HG03575 (cell line): ENCODE measurements at regions not wholly inside any gene's neighbourhood (a gene's known extent, or its start where the extent isn't known, plus 50 kb on each side); places are given as distances from the start of the nearest gene placed in this dataset.
"Not testable (repeated sequence)": the region's sequence is repeated elsewhere in the genome, so short reads cannot be mapped to it uniquely, and the experiment has no call there.

ENCODE experiments used
- ATAC-seq: cut with Tn5 transposase; IDR thresholded peaks from one replicate; pipeline ENCODE4 v1.9.1; 2021; ENCODE audit not compliant: unreplicated experiment, insufficient number of reproducible peaks, low FRiP score; ENCODE audit errors: extremely low read depth

DNA sequence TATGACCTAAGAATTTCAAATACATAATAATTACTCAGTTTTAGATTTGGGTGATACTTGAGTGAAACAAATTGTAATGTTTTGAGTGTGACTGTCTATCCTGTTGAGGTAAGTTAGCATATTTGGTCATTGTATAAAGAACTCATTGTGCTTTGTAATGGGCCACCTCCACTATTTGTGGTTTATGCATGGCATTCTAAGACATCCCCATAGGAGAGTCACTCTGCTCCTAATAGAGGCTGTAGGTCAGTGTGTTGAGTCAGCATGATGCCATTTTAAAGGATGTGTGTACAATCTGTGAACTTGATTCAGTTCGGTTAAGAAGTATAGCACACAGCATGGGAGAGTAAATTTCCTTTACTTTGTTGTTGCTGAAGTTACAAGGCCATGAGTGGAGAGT, 1112.4 kb downstream of the JRKL start:
- no peak for ATAC-seq

DNA sequence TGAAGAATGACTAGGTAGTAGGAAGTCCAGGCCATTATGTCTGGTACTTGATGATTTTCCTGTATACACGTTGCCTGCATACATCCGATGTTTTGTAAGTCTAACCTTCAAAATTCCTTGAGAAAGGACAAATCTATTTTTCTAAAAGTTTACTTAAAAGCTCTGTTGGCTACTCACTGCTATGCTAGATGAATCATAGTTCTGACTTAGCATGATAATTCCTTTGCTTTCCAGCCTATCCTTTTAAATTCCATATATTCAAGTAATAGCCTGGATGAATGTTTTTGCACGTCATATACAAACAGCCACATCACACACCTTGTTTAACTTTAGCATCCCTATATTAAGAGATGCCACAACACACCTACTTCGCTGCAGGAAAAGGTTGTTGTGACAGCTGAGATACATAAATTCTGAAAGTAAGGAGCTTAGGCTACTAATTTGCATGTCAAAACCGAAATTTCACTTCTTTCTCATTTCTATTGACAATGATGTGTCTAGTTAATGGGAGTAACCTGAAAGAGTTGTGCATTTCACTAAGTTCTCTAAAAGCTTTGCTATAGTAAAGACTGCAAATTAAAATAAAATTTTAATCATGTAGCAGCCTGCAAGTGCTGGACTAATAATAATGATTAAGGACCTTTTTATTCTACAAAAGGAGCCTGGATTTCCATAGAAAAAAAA, 1116.4 kb downstream of the JRKL start:
- ATAC-seq, result no peak

GRCh38 chr11:97514446-97514845, 1124.6 kb downstream of the JRKL start:
- no peak for ATAC-seq

DNA sequence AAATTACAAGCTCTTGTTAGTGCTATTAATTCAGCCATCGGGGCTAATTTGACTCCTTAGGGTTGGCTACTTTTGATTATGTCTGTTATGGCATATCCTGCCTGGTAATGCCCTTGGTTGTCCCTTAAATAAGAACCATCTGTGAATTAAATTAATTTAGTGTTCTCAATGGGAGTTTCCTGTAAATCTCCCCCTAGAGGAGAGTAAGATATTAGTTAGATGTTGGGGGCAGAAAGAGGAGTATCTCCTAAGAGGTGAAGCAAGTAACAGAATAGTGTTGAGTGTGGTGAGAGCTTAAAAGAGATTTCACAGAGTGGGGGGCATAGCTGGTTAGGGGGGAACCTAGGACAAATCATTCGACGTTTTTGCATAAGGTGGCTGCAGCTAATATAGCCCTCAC, 1126.9 kb downstream of the JRKL start:
- ATAC-seq, result no peak

GRCh38 chr11:97525273-97525672, 1135.5 kb downstream of the JRKL start:
- ATAC-seq, result no peak

DNA sequence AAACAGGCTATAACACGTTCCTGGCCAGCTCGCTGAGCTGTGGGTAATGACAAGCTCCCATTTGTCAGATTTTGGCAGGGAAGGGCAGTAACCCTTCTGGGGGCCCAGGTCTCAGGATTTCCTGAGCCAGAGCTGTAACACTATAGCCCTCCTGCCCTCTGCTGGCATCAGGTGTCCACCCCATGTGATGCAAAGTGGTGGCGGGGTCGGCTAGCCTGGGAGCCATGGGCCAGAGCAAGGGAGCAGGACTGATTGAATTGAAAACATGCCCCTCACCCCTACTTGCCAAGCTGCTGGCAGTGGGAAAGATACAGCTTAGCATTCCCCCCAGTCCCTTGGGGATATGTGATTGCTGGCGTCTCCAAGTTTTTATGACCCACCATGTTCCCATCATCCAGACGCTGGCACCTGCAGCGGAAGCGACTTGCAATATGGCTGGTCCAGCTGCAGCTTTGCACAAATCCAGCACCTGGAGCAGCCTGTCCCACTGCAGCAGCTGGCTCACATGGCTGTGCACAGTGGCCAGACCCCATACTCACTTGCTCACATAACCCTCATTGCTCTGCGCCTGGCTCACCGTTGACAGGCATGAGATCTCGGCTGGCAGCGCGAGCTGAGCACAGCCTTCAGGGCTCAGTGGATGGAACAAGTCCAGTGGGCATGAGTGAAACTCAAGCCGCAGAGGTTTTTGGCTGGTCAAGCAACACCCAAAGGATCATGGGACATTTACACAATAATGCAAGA, 1147.8 kb downstream of the JRKL start:
- no peak for ATAC-seq

GRCh38 chr11:97544431-97544830, 1154.6 kb downstream of the JRKL start:
- no peak for ATAC-seq

- no peak for ATAC-seq
Measured at GRCh38 chr11:97548280-97548679, 1158.5 kb downstream of the JRKL start.

DNA sequence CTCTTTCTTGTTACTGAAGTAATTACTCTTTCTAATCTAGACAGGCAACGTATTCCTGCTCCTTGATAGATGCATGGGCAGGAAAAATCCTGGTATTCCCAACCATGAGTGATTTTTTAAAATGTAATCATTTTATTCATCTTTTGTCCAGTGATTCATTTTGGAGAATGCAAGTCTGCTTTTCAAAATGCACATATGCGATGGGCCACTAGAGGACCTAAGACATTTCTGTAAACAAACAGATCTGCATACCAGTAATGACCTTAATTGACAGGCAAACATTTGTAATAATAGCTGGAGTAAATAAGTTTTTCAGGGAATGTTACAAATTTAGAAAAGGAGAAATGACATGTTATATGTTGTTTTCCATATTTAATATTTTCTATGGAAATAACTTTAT, 1167.6 kb downstream of the JRKL start:
- no peak for ATAC-seq

DNA sequence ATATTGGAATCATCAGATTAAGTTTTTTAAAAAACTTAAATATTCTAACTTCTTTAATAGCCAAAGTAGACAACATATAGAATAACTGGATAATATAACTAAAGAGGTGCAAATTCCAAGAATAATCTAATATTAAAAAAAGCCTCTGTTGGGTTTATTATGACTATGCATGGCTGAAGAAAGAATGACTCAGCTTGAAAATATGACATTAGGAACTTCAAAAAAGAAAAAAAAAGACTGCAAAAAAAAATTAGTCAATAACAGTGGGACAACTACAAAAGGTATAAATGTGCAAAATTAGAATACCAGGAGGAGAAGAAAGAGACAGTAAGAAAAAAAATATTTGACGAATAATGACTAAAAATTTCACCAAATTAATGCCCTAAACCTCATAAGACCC, 1178.0 kb downstream of the JRKL start:
- no peak for ATAC-seq

DNA sequence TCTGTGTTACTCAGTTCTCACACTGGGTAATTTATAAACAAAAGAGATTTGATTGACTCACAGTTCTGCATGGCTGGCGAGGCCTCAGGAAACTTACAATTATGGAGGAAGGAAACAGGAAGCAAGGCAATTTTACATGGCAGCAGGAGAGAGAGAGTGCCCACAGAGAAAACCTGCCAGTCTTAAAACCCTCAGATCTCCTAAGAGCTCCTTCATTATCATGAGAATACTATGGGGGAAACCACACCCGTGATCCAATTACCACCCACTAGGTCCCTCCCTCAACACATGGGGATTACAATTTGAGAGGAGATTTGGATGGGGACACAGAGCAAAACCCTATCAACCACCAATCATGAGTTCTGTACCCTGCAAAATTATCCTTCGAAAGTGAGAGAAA, 1180.8 kb downstream of the JRKL start:
- ATAC-seq, result no peak

- ATAC-seq, result not testable (repeated sequence)
Measured at GRCh38 chr11:97573771-97574170, 1184.0 kb downstream of the JRKL start.

- no peak for ATAC-seq
Measured at GRCh38 chr11:97574976-97575665, 1185.3 kb downstream of the JRKL start.

- ATAC-seq, result no peak
Measured at GRCh38 chr11:97607291-97608000, 1217.6 kb downstream of the JRKL start.

GRCh38 chr11:97610000-97610399, 1220.2 kb downstream of the JRKL start:
- no peak for ATAC-seq

- ATAC-seq, result no peak
Measured at GRCh38 chr11:97610854-97611253, 1221.0 kb downstream of the JRKL start.

- no peak for ATAC-seq
Measured at GRCh38 chr11:97611345-97611744, 1221.5 kb downstream of the JRKL start.

DNA sequence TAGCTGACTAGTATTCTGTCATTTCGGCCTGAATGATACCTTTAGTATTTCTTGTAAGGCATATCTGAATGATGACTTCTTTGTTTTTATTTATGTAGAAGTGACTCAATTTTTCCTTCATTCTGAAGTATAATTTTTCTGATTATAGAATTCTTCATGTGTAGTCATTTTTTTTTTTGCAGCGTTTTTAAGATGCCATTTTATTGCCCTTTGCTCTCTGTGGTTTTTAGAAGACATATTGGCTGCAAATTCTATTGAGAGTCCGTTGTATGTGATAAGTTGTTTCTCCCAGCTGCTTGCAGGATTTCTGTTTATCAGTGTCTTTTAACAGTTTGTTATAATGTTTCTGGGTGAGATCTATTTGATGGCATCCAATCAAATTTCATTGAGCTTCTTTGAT, 1224.8 kb downstream of the JRKL start:
- no peak for ATAC-seq

GRCh38 chr11:97615546-97615945, 1225.7 kb downstream of the JRKL start:
- ATAC-seq, result no peak

DNA sequence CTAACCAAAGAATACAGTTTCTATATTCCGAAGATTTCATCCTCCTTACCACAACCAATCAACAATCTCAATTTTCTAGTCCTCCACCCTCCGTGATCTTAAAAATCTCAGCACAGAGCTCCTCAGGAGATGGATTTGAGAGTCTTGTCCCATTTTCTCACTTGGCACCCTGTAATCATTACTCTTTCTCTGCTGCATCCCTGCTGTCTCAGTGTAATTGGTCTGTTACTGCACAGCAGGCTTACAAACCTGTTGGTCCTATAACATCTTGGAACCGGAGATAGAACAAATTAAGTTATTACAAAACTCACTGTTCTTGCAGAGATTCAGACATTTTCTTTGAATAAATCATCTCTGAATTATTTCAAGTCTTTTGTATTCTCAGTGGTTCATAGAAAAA, 1227.2 kb downstream of the JRKL start:
- ATAC-seq, result no peak
